ENCODE measurements at regions not wholly inside any gene's neighbourhood (a gene's known extent, or its start where the extent isn't known, plus 50 kb on each side); places are given as distances from the start of the nearest gene placed in this dataset.

DNA sequence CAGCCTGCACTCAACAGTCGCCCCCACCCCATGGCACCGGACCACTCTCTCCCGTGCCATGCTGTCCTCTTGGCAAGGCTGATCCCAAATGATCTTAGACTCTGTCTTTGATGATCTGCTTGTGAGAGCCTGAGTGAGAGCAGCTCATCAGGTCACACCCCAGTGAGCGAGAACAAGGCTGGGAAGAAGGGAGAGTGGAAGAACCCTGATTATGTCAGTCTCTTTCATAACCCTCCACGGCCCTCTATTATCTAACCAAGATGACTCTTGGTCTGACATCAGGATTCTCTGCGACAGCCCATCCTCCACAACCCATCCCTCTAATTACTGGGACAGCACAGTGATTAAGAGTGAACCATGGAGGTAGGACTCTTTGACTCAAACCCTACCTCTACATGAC lies 53.1 kb upstream of the C7orf33 start:
- TF ChIP-seq ZBTB7A (IDR thresholded peaks at IDR 0.05; ENCODE audit: low read depth) (no peak), EP300 (IDR thresholded peaks at IDR 0.05; ENCODE audit: borderline replicate concordance) (no peak), TCF12 (IDR thresholded peaks at IDR 0.05; ENCODE audit: low read depth) (no peak), YY1 (IDR thresholded peaks at IDR 0.05; ENCODE audit: low read depth) (no peak), CEBPB (IDR thresholded peaks at IDR 0.05) (no peak), FOXM1 (IDR thresholded peaks at IDR 0.05; ENCODE audit: borderline replicate concordance, low read depth) (no peak)
- TF ChIP-seq, protein P1, sequence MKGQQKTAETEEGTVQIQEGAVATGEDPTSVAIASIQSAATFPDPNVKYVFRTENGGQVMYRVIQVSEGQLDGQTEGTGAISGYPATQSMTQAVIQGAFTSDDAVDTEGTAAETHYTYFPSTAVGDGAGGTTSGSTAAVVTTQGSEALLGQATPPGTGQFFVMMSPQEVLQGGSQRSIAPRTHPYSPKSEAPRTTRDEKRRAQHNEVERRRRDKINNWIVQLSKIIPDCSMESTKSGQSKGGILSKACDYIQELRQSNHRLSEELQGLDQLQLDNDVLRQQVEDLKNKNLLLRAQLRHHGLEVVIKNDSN (IDR thresholded peaks at IDR 0.05), result no peak
- TF ChIP-seq, protein P2, sequence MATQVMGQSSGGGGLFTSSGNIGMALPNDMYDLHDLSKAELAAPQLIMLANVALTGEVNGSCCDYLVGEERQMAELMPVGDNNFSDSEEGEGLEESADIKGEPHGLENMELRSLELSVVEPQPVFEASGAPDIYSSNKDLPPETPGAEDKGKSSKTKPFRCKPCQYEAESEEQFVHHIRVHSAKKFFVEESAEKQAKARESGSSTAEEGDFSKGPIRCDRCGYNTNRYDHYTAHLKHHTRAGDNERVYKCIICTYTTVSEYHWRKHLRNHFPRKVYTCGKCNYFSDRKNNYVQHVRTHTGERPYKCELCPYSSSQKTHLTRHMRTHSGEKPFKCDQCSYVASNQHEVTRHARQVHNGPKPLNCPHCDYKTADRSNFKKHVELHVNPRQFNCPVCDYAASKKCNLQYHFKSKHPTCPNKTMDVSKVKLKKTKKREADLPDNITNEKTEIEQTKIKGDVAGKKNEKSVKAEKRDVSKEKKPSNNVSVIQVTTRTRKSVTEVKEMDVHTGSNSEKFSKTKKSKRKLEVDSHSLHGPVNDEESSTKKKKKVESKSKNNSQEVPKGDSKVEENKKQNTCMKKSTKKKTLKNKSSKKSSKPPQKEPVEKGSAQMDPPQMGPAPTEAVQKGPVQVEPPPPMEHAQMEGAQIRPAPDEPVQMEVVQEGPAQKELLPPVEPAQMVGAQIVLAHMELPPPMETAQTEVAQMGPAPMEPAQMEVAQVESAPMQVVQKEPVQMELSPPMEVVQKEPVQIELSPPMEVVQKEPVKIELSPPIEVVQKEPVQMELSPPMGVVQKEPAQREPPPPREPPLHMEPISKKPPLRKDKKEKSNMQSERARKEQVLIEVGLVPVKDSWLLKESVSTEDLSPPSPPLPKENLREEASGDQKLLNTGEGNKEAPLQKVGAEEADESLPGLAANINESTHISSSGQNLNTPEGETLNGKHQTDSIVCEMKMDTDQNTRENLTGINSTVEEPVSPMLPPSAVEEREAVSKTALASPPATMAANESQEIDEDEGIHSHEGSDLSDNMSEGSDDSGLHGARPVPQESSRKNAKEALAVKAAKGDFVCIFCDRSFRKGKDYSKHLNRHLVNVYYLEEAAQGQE (IDR thresholded peaks at IDR 0.05; ENCODE audit: low read depth), result no peak
- TF ChIP-seq, protein P3, sequence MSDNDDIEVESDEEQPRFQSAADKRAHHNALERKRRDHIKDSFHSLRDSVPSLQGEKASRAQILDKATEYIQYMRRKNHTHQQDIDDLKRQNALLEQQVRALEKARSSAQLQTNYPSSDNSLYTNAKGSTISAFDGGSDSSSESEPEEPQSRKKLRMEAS (IDR thresholded peaks at IDR 0.05), result no peak

DNA sequence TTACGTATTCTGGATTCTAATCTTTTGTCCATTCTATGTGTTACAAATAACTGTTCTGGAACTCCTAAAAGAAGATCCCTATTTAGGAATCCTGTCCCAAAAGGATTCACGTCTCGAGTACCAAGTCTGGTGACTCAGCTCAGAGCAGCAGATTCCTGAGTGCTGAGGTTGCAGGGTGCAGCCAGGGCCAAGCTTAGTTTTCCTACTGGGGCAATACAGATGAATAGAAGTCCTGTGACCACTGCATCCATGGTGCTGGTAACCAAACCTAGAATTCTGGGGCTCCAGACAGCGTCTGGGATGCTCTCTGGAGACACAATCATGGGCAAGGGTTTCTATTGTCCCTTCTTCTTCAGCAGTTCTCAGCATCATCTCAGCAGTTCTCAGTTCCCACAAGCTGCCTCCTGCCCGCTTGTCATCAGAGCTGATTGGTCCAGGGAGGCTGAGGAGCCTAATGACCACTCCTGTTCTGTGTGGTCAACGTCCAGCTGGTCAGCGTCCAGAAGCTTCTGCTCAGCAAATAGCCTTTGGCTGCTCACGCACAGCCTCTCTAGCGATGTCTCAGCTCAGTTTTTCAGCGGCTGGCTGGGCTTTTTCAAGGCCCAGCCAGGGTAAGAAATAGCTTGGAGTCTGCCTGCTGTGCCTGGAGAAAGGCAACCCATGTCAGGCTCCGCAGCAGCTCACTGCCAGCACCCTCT lies 50.4 kb upstream of the C7orf33 start:
- no peak for TF ChIP-seq TCF12 (IDR thresholded peaks at IDR 0.05; ENCODE audit: low read depth)
- no peak for TF ChIP-seq TEAD4 (IDR thresholded peaks at IDR 0.05)
- TF ChIP-seq CREB1 (IDR thresholded peaks at IDR 0.05; ENCODE audit: low read depth), result no peak
- no peak for TF ChIP-seq FOXM1 (IDR thresholded peaks at IDR 0.05; ENCODE audit: borderline replicate concordance, low read depth)
- TF ChIP-seq EP300 (IDR thresholded peaks at IDR 0.05; ENCODE audit: borderline replicate concordance), result no peak
- TF ChIP-seq, protein P2 (IDR thresholded peaks at IDR 0.05; ENCODE audit: low read depth), result no peak
- no peak for TF ChIP-seq RAD21 (IDR thresholded peaks at IDR 0.05; ENCODE audit: low read depth)

Measured in Ishikawa (cell line).